NCI-H2029 (cell line): ENCODE measurements at regions not wholly inside any gene's neighbourhood (a gene's known extent, or its start where the extent isn't known, plus 50 kb on each side); places are given as distances from the start of the nearest gene placed in this dataset.
"Not testable (repeated sequence)": the region's sequence is repeated elsewhere in the genome, so short reads cannot be mapped to it uniquely, and the experiment has no call there.

Source experiments
- DNase-seq: peaks from one replicate; lab custom pipeline; 2025; lab: John Stamatoyannopoulos, UW

DNA sequence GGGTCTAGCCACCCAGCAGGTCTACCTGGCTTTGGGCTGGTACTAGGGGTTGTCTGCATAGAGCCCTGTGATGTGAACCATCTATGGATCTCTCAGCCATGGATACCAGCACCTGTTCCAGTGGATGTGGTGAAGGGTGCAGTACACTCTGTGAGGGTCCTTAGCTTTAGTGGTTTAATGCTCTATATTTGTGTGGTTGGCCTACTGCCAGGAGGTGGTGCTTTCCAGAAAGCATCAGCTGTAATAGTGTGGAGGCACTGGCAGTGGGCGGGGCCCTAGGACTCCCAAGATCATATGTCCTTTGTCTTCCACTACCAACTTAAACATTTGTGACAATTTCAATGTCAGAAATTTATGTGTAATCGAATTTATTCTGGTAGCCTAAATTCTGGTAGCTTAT lies 1065.1 kb downstream of the RPIA start:
- DNase-seq, result not testable (repeated sequence)

- not testable (repeated sequence) for DNase-seq
Measured at GRCh38 chr2:89758332-89759026, 1067.0 kb downstream of the RPIA start.

DNA sequence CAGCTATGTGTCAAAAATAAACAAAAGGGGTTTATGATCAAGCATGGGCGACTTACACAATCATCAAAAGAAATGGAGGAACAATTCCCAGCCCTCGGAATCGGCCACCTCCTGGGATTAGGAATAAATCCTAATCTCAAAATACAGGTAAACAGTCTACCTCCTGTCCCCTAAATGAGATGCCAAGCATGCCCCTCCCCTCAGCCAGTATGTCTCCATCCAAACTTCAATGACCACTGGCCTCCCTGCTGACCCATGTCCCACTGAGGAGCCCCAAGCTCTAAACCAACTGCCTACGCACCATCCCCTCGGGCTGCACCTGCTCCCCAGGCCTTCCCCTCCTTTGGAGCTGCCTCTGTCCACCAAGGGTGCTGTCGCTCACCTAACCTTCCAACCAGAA lies 1069.3 kb downstream of the RPIA start:
- not testable (repeated sequence) for DNase-seq

DNA sequence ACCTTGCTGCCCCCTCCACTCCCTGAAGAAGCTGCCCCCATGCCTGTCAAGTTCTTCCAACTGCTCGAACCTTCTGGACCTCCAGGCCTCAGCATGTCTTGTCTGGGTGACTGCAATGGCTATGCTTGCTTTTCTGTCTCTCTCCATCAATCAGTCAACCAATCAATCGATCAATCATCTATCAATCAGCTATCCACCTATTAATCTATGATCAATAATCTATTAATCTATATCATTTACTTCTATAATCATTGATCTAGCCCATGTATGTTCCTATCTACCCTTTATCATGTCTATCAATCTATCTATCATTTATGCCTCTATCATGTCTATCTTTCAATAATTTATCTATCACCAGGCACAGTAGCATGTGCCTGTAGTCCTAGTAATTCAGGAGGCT lies 1069.7 kb downstream of the RPIA start:
- not testable (repeated sequence) for DNase-seq

DNA sequence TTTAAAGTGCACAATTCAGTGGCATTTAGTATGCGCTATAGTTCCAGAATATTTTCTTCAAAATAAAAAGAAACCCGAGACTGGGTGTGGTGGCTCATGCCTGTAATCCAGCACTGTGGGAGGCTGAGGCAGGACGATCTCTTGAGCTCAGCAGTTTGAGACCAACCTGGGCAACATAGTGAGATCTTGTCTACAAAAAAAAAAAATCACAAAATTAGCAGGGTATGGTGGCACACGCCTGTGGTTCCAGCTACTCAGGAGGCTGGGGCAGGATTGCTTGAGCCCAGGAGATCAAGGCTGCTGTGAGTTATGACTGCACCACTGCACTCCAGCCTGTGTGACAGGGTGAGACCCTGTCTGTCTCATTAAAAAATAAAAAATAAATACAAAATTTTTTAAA lies 1070.4 kb downstream of the RPIA start:
- not testable (repeated sequence) for DNase-seq

DNA sequence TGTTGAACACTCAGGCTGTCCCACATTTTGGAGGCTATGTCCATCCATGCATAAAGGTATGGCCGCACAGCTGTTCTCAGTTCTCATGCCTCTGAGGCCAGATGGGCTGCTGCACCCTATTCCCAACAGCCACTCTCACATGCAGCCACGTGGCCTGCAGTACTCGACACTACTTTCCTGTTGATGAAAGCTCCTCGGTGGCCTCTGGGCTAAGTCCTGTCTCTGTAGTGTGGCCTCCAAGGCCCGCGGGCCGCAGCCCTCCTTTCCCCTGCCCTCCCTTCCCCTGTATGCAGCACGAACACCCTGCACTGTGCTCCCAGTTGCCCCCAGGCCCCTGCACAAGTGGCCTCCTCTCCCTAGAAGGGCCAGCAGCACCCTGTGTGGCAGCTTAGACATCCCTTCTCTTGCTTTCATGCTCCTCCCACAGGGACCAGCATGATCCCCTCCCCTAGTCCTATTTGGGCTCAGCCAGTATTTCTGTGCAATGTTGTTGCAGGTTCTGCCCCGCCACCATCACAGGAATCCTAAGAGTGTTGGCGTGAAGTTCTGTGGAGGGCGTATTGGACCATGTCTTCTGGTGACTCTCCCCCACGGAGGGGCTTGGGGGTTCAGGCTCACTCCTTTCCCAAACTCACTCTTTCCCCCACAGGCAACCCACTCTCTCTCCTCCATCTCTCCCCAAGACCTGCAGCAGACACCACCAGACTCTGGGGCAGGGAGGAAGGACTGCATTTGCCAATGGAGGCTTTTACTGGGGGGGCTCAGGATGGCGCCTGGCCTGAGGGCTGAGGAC lies 1071.2 kb downstream of the RPIA start:
- DNase-seq, result not testable (repeated sequence)

GRCh38 chr2:89763254-89763580 lies 1071.7 kb downstream of the RPIA start:
- DNase-seq, result no peak

DNA sequence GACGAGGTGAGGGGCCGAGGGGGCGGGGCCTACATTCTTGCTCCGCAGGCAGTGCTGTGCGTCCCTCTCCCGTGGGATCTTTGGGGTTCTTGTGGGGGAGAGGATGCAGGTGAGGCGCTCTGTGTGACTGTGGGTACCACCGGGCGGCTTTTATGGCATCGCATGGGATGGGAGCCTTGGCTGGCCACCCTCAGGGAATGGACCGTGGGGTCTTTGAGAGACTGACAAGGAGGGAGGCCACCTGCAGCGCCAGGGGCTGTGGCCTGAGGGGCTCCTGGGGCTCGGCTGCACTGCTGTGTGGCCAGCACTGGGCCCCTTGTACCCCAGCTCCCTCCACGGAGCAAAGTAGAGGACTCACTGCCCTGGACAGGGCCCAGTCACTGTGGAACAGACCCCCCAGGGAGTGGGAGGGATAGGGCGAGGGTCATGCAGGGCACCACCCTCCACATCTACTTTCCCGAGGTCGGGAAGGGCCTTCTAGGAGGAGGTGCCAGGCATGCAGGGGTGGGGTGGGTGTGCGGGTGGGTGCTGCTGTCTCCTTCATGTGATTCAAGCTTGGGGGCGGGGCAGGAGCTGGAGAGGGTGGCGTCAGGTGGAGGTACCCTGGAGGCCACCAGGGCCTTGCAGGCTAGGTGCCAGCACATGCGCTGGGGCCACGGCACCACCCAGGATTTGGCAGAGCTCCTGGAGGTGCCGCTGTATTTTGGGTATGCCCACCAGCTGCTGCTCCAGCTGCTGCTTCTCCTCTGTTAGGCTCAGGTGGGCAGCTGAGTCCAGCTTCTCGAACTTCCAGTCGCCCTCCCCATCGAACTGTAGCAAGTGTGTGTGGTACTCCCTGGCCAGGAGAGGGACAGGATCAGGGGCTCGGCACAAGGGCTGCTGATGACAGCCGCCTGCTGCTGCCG lies 1072.4 kb downstream of the RPIA start:
- DNase-seq, result no peak

DNA sequence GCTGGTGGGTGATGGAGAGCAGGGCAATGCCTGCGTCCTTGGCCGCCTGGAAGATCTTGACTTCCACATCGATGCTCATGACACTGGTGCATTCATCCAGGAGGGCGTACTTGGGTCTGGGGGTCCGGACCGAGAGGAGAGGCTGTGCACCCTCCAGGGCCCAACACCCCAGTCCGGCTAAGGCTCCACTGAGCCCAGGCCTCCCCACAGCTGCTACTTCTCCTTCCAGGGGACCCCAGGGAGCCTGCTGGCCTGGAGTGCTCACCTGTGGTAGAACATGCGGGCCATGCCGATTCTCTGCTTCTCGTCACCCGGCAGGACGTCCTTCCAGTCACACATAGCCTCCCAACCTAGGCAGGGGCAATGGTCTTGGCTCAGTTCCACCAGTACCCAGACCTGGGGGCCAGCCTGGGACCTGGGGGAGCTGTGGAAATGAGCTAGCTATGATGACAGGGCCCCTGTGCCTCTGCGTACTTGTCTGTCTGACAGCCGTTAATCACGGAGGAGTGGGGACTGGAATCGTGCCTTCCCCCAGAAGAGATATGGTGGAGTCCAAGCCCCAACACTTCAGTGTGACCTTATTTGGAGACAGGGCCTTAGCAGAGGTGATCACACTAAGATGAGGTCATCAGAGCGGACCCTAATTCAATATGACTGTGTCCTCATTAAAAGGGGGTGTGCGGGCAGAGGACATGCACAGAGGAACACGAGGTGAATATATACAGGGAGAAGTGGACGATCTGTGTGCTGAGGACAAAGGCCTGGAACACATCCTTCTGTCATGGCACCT lies 1073.3 kb downstream of the RPIA start:
- not testable (repeated sequence) for DNase-seq

GRCh38 chr2:89765361-89765718 lies 1073.9 kb downstream of the RPIA start:
- not testable (repeated sequence) for DNase-seq

GRCh38 chr2:89766141-89766990 lies 1074.9 kb downstream of the RPIA start:
- not testable (repeated sequence) for DNase-seq

DNA sequence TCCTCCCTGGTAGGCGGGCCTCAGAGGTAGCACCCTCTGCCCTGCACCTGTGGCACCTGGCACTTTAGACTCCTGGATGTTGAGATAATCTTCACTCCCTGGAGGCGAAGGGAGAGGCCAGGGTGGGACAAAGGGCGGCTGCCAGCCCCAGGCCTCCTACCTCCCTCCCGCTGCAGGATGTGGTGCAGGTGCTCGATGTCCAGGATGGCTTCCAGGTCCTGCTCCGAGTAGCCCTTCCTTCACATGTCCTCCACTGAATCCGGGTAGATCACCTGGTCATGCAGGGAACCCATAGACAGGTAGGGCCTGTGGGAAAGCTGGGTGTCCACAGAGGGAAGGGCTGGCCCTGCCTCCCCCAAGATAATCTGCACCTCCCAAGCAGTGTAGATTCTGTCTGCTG lies 1075.6 kb downstream of the RPIA start:
- DNase-seq, result not testable (repeated sequence)

DNA sequence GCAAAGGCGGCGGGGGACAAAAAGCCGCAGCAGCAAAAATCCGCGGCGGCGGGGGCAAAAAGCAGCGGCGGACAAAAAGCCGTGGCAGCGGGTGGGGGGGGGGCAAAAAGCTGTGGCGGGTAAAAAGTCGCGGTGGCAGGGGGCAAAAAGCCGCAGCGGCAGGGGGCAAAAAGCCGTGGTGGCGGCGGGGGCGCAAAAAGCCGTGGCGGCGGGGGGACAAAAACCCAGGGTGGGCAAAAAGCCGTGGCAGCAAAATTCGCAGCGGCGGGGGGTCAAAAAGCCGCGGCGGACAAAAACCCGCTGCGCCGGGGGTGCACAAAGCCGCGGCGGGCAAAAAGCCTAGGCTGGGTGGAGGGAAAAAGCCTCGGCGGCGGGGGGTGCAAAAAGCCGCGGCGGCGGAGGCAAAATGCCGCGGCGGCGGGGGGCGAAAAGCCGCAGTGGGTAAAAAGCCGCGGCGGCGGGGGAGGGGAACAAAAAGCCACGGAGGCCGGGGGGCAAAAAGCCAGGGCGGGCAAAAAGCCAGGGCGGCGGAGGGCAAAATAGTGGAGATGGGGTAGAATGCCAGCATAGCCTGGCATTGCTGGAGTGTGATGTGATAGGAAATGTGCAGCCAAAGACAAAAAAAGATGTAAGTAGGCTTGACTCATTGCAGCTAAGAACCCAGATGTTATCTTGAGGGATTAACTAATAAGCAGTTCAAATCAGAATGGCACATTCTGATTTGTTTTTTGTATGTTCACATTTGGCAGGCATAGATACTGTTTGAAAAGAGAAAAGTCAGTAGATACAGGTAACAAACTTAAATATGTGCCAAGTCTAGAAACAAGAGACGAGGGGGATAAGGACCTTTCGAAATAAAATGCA lies 1076.3 kb downstream of the RPIA start:
- DNase-seq, result no peak

- DNase-seq, result no peak
Measured at GRCh38 chr2:89775885-89776284, 1084.4 kb downstream of the RPIA start.

- DNase-seq, result no peak
Measured at GRCh38 chr2:89780318-89780717, 1088.8 kb downstream of the RPIA start.

GRCh38 chr2:89781962-89782361 lies 1090.5 kb downstream of the RPIA start:
- DNase-seq, result no peak

DNA sequence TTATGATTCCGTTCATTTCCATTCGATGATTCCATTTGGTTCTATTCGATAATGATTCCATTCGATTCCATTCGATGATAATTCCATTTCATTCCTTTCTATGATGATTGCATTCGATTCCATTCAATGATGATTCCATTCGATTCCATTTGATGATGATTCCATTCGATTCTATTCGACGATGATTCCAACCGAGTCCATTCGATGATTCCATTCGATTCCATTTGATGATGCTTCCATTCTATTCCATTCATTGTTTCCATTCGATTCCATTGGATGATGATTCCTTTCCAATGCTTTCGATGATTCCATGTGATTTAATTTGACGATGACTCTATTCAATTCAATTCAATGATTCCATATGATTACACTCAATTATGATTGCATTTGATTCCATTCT lies 1093.5 kb downstream of the RPIA start:
- no peak for DNase-seq

GRCh38 chr2:89785528-89785927 lies 1094.1 kb downstream of the RPIA start:
- DNase-seq, result not testable (repeated sequence)

DNA sequence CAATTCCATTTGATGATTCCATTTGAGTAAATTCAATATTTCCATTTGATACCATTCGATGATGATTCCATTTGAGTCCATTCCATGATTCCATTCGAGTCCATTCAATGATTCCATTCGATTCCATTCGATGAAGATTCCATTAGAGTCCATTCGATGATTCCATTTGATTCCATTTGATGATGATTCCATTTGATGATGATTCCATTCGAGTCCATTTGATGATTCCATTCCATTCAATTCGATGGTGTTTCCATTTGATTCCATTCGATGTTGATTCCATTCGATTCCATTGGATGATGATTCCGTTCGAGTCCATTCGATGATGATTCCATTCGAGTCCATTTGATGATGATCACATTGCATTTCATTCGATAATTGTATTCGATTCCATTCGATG lies 1095.2 kb downstream of the RPIA start:
- DNase-seq, result not testable (repeated sequence)

DNA sequence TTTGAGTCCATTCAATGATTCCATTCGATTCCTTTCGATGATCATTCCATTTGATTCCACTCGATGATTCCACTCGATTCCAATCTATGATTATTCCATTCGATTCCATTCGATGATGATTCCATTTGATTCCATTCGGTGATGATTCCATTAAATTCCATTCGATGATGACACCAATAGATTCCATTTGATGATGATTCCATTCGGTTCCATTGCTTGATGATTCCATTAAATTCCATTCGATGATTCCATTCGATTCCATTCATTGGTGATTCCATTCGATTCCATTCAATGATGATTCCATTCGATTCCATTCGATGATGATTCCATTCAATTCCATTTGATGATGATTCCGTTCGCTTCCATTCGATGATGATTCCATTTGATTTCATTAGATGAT lies 1104.1 kb downstream of the RPIA start:
- DNase-seq, result not testable (repeated sequence)
